Transverse colon (tissue), 4 donors: ENCODE measurements at regions not wholly inside any gene's neighbourhood (a gene's known extent, or its start where the extent isn't known, plus 50 kb on each side); places are given as distances from the start of the nearest gene placed in this dataset.

ENCODE experiments used
- EP300 ChIP-seq: sonication (generic); formaldehyde crosslinking; IDR thresholded peaks from one replicate; pipeline ENCODE4 v1.6.1; 2017; ENCODE audit warnings: antibody characterized with exemption, low read depth
- POLR2A ChIP-seq: fragments of 450-650 bp; IDR thresholded peaks from one replicate; pipeline ENCODE4 v1.6.1; 2016; ENCODE audit warnings: antibody characterized with exemption, mild to moderate bottlenecking, moderate library complexity
- POLR2AphosphoS5 ChIP-seq, 3 donors: sonication (generic); formaldehyde crosslinking; IDR thresholded peaks; one replicate each; pipeline ENCODE4 v1.6.1; 2016; ENCODE audit warnings: antibody characterized with exemption in 3 of 3
- TF ChIP-seq, protein P1 (sequence below), 5 experiments: fragments of 200-600 bp in 3 of 5; fragments of 450-650 bp in 2 of 5; sonication (generic) in 3 of 5; IDR thresholded peaks; 1 replicate in 2 of 5; 2 replicates in 3 of 5; pipeline ENCODE4 v1.5.1; 2016 to 2017; ENCODE audit warnings: antibody characterized with exemption in 5 of 5, inconsistent platforms in 3 of 5, mild to moderate bottlenecking in 2 of 5, moderate library complexity in 1 of 5

DNA sequence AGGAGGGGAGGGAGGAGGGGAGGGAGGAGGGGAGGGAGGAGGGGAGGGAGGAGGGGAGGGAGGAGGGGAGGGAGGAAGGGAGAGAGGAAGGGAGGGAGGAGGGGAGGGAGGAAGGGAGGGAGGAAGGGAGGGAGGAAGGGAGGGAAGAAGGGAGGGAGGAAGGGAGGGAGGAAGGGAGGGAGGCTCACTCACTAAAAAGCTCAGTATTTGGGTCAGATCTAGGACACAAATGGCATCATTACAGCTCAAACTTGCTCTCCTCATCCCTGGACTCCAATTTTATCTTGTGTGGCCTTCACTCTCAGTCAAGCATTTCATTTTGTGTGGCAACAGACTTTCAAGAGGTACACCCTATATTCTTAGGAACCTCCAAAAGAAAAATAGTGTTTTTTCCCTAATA lies 435.4 kb downstream of the IRS1 start:
- TF ChIP-seq EP300: no peak
- TF ChIP-seq POLR2A: no peak
- no peak for TF ChIP-seq POLR2AphosphoS5 (IDR thresholded peaks at IDR 0.05)
- TF ChIP-seq, protein P1, sequence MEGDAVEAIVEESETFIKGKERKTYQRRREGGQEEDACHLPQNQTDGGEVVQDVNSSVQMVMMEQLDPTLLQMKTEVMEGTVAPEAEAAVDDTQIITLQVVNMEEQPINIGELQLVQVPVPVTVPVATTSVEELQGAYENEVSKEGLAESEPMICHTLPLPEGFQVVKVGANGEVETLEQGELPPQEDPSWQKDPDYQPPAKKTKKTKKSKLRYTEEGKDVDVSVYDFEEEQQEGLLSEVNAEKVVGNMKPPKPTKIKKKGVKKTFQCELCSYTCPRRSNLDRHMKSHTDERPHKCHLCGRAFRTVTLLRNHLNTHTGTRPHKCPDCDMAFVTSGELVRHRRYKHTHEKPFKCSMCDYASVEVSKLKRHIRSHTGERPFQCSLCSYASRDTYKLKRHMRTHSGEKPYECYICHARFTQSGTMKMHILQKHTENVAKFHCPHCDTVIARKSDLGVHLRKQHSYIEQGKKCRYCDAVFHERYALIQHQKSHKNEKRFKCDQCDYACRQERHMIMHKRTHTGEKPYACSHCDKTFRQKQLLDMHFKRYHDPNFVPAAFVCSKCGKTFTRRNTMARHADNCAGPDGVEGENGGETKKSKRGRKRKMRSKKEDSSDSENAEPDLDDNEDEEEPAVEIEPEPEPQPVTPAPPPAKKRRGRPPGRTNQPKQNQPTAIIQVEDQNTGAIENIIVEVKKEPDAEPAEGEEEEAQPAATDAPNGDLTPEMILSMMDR (IDR thresholded peaks at IDR 0.05): no peak
